ENCODE measurements at regions not wholly inside any gene's neighbourhood (a gene's known extent, or its start where the extent isn't known, plus 50 kb on each side); places are given as distances from the start of the nearest gene placed in this dataset.

DNA sequence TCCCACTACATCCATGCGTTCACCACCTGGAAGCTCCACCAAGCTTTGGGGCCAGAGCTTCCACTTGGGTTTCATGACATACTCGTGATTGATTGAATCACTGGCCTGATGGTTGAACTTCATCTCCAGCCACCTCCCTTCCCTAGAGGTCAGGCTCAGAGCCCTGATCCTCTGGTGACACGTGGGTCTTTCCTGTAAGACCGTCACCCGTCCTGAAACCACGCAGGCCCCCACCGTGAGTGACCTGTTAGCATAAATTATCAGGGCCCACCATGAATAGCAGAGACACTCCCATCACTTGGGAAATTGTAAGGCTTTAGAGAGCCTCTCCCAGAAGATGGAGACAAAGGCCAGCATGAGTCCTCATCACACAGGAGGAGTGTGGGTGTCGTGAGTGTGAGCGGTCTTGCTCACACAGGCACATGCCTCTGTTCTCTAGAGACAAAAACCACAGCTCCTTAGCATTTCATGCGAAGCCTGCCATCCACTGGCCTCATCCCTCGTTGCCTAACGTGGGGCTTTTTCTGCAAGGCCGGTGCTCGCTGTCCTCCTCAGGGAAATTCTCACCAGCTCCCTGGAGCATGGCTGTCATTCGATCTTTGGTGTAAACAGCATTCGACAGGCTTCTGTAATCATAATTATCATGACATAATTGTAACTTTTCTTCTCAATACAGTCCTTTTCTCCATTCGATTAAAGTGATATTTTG, 65.1 kb upstream of the DUSP22 start:
- no peak for DNase-seq

DNA sequence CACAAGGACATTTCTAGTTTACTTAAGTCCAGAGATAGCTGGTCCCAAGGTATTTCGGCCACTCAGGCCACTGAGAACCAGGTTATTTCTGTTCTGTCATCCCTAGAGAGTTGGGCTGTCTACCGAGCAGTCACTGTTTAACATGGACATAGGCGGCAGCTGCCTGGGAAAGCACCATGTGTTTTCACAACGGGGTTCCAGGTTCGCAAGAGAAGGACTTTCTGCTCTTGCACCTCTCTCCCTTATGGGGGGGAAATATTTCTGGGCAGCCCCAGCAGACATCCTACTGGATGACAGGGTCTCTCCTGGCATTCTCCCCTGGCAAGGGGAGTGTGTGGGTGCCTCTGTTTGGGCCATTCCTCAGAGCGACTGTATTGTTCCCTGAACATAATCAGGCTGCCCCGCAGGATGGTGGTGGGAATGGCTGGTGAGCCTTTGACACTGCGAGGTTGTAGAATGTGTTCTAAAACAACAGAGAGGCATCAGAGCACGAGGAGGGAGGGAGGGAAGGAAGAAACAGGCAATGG, 64.4 kb upstream of the DUSP22 start:
- DNase-seq, result no peak

DNA sequence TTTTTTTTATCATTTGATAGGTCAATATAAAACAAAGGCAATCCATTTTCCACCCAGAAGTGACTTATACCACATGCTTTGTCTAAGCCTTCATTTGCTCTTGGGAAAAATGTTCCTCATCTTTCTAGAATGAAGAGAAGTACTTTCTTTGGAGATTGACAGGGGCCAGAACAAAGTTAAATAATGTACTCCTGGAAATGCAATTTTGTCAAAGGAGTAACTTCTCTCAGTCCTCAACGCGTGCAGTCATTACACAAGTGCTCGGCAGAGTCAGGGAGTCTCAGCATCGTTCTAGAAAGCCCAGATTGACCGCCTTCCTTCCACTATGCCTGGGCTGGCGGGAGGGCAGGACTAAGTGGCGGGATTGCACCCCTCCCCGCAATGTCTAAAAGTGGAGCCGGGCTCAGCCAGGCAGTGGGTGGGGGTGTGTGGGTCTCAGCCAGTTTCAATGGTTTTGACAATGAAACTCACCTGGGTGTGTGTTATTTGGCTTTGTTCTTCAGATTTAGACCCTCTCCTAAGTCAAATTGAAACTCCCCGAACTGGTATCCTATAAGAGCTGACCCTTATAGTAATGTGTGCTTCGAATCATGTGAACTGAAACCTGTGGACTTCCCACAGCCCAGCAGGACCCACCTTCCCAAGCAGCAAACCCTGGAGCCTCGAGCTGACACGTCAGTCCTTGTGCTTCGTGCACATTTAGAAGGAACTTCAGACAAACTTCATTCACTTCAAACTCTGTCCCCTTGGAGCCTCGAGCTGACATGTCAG, 63.2 kb upstream of the DUSP22 start:
- DNase-seq, result no peak

DNA sequence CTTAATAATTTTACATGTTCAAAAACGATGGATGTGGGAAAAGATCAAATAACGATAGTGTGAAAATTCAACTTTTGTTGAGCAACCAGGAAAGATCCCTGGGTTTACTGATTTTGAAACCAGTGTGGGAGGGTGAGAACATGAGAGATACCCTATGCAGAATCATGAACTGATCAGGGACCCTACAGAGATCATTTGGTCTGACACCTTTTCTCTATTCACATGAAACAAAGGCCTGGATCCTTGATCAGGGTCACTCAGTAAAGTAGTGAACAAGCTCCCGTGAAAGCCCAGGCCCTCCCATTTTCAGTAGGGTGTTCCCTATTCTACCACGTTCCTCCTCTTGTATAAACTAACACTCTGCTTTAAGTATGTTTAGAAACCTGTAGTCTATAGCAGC, 60.5 kb upstream of the DUSP22 start:
- DNase-seq, result no peak

DNA sequence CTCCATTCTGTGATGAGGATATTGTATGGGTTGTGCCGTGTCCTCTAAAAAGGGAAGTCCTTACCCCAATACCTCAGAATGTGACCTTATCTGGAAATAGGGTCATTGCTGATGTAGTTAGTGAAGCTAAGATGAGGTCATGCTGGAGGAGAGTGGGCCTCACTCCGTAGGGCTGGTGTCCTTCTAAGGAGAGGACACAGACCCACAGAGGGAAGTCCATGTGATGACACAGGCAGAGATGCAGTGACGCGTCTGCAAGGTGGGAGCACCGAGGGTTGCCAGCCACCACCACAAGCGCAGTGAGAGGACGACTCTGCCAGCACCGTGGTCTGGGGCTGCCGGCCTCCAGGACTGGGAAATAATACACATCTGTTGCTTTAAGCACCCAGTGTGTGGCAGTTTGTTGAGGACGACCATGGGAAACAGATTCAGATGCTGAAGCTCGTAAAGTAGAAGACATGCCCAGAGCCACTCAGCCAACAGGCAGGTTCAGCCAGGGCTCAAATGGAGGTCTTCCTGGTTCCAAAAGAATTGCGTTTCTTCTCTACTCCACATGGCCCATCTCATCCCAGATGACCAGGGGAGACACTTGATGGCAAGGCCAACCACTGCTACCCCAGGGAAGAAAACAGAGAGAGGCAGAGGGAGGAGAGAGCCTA, 59.2 kb upstream of the DUSP22 start:
- DNase-seq, result peak; percentile 40

DNA sequence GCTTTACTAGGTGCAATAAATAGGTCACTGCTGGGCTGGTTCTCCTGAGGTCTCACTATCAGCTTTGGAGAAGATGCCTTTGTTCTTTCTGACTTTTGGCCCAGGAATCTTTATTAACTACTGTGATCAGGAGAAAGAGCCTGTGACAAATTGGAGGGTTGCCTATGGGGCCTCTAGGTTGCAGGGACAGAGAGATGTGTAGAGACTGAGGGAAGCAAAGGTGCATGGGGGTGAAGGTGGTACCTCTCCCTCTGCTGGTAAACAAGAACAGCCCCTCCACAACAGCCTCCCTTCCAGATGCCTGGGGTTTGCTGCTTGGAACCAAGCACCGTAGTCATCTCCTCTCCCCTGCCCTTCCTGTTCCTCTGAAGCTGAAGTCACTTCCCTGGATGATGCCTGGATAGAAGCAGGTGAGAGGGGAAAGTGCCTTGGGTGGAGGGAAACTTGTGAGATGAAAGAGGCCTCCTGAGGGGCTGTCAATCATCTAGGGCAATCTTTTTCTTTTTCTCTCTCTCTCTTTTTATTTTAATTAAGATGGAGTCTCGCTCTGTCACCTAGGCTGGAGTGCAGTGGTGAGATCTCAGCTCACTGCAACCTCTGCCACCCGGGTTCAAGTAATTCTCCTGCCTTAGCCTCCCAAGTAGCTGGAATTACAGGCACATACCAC, 57.4 kb upstream of the DUSP22 start:
- DNase-seq, result no peak

DNA sequence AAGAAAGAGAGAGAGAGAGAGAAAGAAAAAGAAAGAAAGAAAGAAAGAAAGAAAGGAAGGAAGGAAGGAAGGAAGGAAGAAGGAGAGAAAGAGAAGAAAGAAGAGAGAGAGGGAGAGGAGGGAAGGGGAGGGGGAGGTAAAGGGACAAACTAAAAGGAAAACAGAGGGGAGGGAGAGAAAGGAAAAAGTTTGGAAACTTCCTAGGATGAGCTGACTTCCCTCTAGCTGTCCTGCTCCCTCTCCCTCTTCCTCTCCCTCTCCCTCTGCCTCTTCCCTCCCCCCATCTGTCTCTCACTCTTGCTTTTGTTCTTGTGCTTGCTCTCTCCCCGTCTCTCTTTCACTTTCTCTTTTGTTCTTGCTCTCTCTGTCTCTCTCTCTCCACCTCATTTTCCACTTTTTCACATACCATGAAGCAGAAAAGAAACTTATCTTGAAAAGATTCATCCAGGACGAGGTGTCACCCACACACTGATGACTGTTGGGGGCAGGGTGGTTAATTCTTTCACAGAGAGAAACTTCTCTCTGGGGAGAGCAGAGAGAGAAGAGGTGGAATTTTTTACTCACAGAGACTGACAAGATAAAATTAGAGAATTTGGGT, 56.4 kb upstream of the DUSP22 start:
- no peak for DNase-seq

DNA sequence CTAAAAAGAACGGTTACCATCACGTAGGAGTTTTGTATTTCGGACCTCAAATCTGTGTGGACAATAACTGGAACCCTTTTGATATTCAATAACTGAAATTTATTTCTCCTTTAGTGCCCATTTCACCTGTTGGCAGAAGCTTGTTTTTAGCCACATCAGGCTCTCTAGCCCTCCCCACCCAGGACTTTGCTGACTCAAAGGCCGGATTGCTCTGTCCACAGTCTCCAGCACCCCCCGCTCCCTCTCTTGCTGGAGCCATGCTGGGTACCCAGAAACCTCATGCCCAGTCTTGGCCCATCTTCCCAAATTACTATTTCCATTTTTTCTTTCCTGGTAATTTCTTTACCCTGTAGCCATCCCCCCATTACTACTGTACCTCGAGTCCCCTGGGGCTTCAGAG, 55.8 kb upstream of the DUSP22 start:
- DNase-seq, result no peak

DNA sequence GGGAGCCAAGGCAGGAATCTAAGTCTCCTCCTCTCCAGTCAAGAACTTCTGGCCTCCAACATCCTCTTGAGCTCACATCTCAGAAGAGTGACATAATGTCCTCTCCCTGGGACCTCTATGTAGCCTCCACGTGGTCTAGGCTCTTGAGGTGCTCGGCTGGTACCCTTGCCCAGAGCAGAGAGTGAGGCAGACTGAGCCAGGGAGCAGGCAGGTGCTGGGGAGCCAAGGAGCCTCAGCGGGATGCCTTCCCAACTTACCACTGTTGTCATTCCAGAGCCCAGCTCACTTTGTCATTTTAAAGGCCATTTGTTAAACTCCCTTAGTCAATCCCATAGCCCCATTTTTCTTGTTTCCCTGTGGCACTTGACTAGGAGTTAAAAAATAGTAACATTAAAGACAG, 52.1 kb upstream of the DUSP22 start:
- DNase-seq, result no peak

DNA sequence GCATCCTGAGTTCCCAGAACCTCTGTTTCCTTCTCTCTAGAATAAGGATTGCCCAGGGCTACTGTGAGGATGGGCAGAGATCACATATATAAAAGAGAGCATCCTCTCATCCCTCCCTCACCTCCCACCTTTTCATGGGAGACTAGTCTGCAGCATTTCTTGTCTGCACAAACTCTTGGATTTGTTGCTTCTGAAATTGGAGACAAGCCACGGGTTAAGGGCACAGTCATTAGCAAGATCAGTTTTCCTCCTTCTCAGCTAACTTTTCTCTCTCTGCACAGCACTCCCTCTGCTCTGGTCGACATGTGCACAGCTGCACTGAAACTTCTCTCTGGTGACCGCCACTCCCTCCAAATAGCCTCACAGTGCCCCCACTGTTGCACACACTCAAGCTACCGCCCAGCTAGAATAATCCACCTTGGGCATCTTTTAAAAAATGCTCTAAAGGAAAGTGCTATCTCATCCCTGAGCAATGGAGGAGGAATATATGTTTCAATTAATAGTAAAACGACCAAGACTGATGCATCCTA, 50.9 kb upstream of the DUSP22 start:
- DNase-seq, result no peak

Measured in CD4-positive, alpha-beta T cell treated with Interleukin-15 for 1 hour (primary cell).